NCI-H1092 (cell line): ENCODE measurements at regions not wholly inside any gene's neighbourhood (a gene's known extent, or its start where the extent isn't known, plus 50 kb on each side); places are given as distances from the start of the nearest gene placed in this dataset.
"Not testable (repeated sequence)": the region's sequence is repeated elsewhere in the genome, so short reads cannot be mapped to it uniquely, and the experiment has no call there.

ENCODE experiments used
- DNase-seq: peaks from one replicate; lab custom pipeline; 2025; lab: John Stamatoyannopoulos, UW

- DNase-seq: no peak
Measured at GRCh38 chr7:113383638-113384037, 265.3 kb upstream of the SMIM30 start.

DNA sequence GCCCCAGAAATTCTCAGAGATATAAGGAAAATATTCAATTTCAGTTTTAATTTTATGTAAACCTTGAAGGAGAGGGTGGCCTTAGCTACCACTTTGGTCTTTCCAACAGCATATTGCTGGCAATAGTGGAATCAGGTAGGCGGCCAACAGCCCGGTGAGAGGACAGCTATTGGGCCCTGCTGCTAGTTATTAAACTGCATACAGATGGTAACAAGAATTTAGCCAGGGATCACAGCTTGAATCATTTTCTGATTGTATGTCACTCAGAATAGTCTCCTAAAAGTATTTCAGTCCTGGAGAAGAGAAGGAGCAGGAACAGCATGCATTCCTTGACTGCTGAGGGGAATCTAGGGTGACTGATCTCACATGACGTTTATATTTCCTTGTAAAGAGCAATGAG lies 261.4 kb upstream of the SMIM30 start:
- no peak for DNase-seq

- DNase-seq: no peak
Measured at GRCh38 chr7:113374955-113375354, 256.6 kb upstream of the SMIM30 start.

DNA sequence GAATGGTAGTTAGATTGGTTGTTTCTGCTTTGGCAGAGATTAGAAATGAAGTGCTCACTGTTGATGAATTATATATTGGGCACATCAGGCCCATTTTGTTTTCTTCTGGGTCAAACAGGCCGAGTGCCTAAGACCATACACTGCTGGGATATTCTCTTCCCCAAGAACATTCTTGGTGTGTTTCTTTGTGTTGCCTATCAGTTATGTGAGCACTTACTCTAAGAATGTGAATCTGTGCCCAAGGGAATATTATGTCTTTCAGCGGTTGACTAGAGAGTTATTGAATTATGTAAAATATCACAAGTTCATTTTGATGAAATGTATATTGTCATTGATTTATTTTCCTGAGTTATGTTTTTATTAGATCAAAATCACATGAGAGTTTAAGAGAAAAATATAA lies 255.5 kb upstream of the SMIM30 start:
- DNase-seq: no peak

GRCh38 chr7:113371416-113372043 lies 253.2 kb upstream of the SMIM30 start:
- no peak for DNase-seq

DNA sequence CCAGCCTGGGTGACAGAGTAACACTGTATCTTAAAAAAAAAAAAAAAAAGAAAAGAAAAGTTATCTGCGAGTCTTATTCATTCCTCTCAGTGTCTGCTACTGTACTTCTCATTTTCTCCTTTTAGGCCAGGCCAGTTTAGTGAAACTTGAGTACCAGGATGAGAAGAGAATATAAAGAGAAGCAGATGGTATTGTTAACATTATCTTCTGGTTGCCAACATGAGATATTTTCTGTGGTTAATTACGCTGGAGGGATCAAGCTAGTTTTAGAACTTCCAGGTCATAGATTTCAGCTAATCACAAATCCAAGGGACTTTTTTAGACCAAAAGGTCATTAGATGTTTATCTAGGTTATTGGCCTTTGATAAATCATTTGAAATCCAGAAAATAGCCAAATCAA lies 252.6 kb upstream of the SMIM30 start:
- DNase-seq: no peak

- no peak for DNase-seq
Measured at GRCh38 chr7:113368256-113368655, 249.9 kb upstream of the SMIM30 start.

DNA sequence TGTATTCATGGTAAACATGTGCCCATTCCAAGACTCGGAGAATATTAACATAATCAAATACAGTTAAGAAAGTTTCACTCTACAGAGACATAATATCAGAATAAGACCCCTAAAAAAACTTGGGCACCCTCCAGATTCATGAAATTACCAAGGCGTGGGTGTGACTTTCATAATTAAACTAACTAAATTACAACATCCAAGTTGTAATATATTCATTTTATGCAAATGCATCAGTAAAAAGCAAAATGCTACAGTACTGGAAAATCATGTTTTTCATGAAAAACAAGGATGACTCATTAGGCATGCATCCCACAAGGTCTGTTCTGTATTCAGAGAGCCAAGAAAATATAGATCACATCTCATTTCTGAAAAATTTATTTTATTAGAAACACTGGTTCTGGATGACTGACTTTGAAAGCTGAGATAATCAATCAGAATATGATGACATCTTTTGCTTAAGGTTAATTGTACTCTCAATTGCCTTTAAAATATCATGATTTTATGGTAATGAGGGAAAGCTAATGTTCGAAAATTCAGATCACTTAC lies 248.8 kb upstream of the SMIM30 start:
- no peak for DNase-seq

- no peak for DNase-seq
Measured at GRCh38 chr7:113366122-113366521, 247.8 kb upstream of the SMIM30 start.

DNA sequence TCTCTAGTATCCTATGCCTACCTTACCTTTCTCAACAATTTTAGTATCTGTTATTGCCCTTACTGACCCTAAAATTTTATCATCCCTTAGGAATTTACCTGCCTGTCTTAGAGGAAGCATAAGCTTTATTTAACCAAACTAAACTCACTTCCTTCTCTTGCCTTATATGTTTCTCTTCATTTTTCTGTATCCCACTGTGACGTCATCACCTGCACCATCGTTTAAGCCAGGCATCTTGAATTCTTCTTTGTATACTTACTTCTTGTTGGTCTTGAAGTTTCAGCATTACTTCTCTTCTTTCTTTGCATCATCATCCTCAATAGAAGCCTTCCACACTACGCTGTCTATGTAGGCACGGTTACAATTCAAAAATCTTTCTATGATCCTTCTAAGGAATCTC lies 231.0 kb upstream of the SMIM30 start:
- no peak for DNase-seq

- no peak for DNase-seq
Measured at GRCh38 chr7:113339661-113340060, 221.3 kb upstream of the SMIM30 start.

DNA sequence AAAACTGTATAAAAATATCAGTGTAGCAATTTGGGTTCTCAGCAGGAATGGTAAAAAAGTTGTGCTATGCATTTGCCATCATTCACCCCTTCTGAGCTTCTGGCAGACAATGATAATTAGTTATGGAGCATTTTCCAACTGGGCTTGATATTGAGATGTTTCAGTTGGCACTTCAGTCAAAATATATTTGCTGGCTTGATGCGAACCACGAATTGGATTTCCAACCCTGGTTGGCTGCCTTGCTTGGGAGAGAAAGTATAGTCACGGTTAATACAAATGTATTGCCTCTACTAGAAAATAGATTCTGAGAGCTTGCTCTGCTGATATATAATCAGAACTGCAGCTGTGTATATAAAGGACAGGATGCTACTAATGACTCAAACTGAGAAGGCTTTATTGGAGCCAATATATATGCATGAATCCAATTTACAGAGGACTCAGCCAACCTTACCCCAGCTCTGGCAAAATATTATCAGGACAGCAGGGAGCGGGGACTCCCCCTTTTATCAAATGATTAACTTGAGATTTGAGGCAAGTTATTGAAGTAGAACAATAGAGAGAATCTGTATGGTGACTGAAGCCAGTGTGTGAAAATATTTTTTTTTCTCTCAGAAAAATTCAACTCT lies 219.8 kb upstream of the SMIM30 start:
- DNase-seq: peak; percentile 5

DNA sequence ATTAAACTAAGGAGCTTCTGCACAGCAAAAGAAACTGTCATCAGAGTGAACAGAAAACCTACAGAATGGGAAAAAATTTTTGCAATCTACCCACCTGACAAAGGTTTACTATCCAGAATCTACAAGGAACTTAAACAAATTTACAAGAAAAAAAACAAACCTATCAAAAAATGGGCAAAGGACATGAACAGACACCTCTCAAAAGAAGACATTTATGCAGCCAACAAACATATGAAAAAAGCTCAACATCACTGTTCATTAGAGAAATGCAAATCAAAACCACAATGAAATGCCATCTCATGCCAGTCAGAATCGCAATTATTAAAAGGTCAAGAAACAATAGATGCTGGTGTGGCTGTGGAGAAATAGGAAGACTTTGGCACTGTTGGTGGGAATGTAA lies 218.5 kb upstream of the SMIM30 start:
- DNase-seq: not testable (repeated sequence)

DNA sequence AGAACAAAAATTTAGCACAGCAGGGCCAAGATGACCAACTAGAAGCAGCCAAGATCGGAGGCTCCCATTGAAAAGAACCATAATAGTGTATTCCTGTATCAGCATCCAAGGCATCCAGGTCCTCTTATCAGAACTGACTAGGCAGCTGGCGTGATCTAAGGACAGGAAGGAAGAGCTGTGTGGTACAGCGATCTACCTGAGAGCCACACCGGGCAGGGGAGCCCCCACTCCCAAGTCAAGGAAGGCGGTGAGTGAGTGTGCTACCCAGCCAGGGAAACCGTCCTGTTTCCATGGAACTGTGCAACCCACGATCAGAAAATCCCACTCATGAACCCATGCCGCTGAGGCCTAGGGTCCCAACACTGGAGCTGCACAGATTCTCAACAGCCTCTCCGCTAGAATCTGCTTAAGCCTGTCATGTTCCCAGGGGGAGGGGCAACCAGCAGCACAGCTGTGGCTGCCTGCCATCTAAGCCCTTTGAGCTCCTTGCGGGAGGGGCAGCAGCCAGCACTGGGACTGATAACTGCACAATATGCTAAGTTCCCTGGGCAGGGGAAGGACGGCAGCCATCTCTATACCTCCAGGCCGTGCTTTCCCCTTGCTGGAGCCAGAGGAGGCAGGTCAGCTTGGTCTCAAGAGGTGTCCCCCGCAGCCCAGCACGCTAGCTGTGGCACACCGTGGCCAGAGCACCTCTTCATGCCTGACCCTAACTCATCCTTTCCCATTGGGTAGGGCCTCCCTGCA lies 213.0 kb upstream of the SMIM30 start:
- DNase-seq: no peak

DNA sequence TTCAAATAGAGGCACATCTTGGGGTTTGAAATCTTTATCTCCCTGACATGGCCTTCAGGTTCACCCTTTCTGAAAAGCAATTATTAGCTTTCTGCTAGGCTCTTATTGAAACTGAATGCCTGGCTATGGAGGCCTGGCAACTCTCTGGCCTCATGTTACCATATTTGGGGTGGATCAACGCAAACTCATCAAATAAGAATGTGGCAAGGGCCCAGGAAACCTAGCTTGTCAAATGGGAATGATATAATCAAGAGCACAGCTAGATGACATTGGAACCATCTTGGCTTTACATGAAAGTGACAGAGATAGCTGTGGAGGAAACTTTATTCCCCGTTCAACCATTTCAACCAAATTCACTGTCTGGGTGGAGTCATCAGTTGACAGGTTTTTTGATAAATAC lies 202.8 kb upstream of the SMIM30 start:
- no peak for DNase-seq

GRCh38 chr7:113320419-113320818 lies 202.1 kb upstream of the SMIM30 start:
- no peak for DNase-seq

GRCh38 chr7:113314594-113314993 lies 196.2 kb upstream of the SMIM30 start:
- DNase-seq: no peak

DNA sequence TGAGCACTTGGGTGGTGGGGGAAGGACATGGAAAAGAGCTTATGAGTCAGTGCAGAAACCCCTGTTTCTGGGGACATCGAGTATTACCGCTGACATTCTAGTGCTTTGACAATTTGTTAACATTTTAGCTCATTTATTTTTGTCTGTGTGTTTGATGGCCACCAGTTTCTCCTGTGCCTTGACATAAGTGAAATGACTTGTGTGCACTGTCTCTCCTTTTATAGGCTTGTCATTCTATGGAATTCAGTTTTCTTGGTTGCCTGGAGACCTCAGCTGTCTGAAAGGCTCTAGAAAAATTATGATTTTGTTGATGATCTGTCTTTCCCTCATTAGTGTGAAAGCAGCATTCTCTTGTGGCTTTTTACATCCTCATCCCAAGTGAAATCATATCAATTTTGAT lies 190.0 kb upstream of the SMIM30 start:
- DNase-seq: no peak

- no peak for DNase-seq
Measured at GRCh38 chr7:113307147-113307546, 188.8 kb upstream of the SMIM30 start.

GRCh38 chr7:113306302-113306701 lies 187.9 kb upstream of the SMIM30 start:
- DNase-seq: no peak

- no peak for DNase-seq
Measured at GRCh38 chr7:113304104-113304503, 185.8 kb upstream of the SMIM30 start.

DNA sequence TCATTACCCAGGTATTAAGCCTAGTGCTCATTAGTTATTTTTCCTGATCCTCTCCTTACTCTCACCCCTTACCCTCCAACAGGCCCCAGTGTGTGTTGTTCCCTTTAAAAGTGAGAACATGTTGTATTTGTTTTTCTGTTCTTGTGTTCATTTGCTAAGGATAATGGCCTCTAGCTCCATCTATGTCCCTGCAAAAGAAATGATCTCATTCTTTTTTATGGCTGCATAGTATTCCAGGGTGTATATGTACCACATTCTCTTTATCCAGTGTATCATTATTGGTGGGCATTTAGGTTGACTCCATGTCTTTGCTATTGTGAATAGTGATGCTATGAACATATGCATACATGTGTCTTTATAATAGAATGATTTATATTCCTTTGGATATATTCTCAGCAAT lies 185.0 kb upstream of the SMIM30 start:
- DNase-seq: not testable (repeated sequence)

DNA sequence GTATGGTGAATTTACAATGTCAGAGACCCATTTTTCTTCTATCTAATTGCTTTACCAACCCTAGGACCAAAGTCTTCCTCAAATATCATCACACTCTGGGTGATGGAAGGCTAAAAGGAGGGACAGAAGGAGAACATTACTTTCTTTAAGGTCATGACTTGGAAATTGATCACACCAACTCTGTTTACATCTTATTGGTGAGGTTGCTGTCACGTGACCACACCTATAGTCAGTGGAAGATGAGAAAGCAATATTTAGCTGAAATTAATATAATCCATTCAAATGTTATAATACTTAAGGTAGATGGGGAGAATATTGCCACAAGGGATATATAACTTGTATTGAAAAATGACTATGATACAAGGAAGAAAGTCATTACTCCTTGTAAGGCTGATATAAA lies 183.6 kb upstream of the SMIM30 start:
- DNase-seq: no peak
